GM19351 (cell line): ENCODE measurements at regions not wholly inside any gene's neighbourhood (a gene's known extent, or its start where the extent isn't known, plus 50 kb on each side); places are given as distances from the start of the nearest gene placed in this dataset.
"Not testable (repeated sequence)": the region's sequence is repeated elsewhere in the genome, so short reads cannot be mapped to it uniquely, and the experiment has no call there.

Source experiments
- ATAC-seq: cut with Tn5 transposase; IDR thresholded peaks from one replicate; pipeline ENCODE4 v1.9.1; 2021; ENCODE audit warnings: mild to moderate bottlenecking, moderate library complexity; ENCODE audit not compliant: unreplicated experiment

GRCh38 chr22:22169923-22170322 is 74.7 kb upstream of the VPREB1 start:
- no peak for ATAC-seq

GRCh38 chr22:22168941-22169867 is 75.4 kb upstream of the VPREB1 start:
- no peak for ATAC-seq

- peak; percentile 11 for ATAC-seq
These were observed 76.2 kb upstream of the VPREB1 start for GRCh38 chr22:22168190-22168940.

GRCh38 chr22:22167791-22168189 is 76.8 kb upstream of the VPREB1 start:
- peak; percentile 75 for ATAC-seq

- ATAC-seq, result no peak
These were observed 77.5 kb upstream of the VPREB1 start for GRCh38 chr22:22166941-22167713.

GRCh38 chr22:22165936-22166710 is 78.5 kb upstream of the VPREB1 start:
- ATAC-seq, result no peak

GRCh38 chr22:22164541-22165272 is 79.9 kb upstream of the VPREB1 start:
- no peak for ATAC-seq

GRCh38 chr22:22161924-22162851 is 82.4 kb upstream of the VPREB1 start:
- ATAC-seq, result peak; percentile 86

GRCh38 chr22:22160768-22161167 is 83.8 kb upstream of the VPREB1 start:
- ATAC-seq, result not testable (repeated sequence)

- ATAC-seq, result no peak
These were observed 85.2 kb upstream of the VPREB1 start for GRCh38 chr22:22159384-22159783.

- ATAC-seq, result no peak
These were observed 85.6 kb upstream of the VPREB1 start for GRCh38 chr22:22158965-22159364.

GRCh38 chr22:22158207-22158816 is 86.3 kb upstream of the VPREB1 start:
- no peak for ATAC-seq

GRCh38 chr22:22157348-22157725 is 87.2 kb upstream of the VPREB1 start:
- no peak for ATAC-seq

- ATAC-seq, result no peak
These were observed 87.8 kb upstream of the VPREB1 start for GRCh38 chr22:22156716-22157347.

- no peak for ATAC-seq
These were observed 88.3 kb upstream of the VPREB1 start for GRCh38 chr22:22156348-22156715.

- ATAC-seq, result no peak
These were observed 89.0 kb upstream of the VPREB1 start for GRCh38 chr22:22155607-22156006.

GRCh38 chr22:22155146-22155545 is 89.4 kb upstream of the VPREB1 start:
- ATAC-seq, result no peak

GRCh38 chr22:22154040-22154439 is 90.5 kb upstream of the VPREB1 start:
- no peak for ATAC-seq
